Testis (tissue), 2 donors: ENCODE measurements at regions not wholly inside any gene's neighbourhood (a gene's known extent, or its start where the extent isn't known, plus 50 kb on each side); places are given as distances from the start of the nearest gene placed in this dataset.

Source experiments
- POLR2A ChIP-seq: fragments of 450-650 bp; IDR thresholded peaks from one replicate; pipeline ENCODE4 v1.6.1; 2017; ENCODE audit warnings: antibody characterized with exemption, mild to moderate bottlenecking, moderate library complexity
- TF ChIP-seq, protein P1 (sequence below), 3 experiments: fragments of 450-650 bp in 2 of 3; fragments of 200-600 bp in 1 of 3; sonication (generic) in 1 of 3; IDR thresholded peaks; one replicate each; pipeline ENCODE4 v1.5.1; 2016 to 2019; ENCODE audit warnings: antibody characterized with exemption in 3 of 3, mild to moderate bottlenecking in 2 of 3, moderate library complexity in 1 of 3

DNA sequence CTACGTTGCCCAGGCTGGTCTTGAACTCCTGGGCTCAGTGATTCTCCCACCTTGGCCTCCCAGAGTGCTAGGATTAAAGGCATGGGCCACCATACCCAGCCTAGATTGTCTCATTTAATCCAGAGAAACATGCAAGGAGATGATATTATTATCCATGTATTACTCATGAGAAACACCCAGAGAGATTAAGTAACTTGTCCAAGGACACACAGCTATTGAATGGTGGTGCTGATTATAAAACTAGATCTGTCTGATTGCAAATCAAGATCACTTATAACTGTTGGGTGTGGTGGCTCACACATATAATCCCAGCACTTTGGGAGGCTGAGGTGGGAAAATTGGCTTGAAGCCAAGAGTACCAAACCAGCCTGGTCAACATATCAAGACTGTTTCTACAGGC lies 94.4 kb upstream of the ZNF217 start:
- TF ChIP-seq POLR2A = no peak
- TF ChIP-seq, protein P1, sequence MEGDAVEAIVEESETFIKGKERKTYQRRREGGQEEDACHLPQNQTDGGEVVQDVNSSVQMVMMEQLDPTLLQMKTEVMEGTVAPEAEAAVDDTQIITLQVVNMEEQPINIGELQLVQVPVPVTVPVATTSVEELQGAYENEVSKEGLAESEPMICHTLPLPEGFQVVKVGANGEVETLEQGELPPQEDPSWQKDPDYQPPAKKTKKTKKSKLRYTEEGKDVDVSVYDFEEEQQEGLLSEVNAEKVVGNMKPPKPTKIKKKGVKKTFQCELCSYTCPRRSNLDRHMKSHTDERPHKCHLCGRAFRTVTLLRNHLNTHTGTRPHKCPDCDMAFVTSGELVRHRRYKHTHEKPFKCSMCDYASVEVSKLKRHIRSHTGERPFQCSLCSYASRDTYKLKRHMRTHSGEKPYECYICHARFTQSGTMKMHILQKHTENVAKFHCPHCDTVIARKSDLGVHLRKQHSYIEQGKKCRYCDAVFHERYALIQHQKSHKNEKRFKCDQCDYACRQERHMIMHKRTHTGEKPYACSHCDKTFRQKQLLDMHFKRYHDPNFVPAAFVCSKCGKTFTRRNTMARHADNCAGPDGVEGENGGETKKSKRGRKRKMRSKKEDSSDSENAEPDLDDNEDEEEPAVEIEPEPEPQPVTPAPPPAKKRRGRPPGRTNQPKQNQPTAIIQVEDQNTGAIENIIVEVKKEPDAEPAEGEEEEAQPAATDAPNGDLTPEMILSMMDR (IDR thresholded peaks at IDR 0.05) = no peak
